ENCODE measurements at regions not wholly inside any gene's neighbourhood (a gene's known extent, or its start where the extent isn't known, plus 50 kb on each side); places are given as distances from the start of the nearest gene placed in this dataset.
A peak's percentile ranks its signal among the peaks of the same experiment; 100 is the strongest.

DNA sequence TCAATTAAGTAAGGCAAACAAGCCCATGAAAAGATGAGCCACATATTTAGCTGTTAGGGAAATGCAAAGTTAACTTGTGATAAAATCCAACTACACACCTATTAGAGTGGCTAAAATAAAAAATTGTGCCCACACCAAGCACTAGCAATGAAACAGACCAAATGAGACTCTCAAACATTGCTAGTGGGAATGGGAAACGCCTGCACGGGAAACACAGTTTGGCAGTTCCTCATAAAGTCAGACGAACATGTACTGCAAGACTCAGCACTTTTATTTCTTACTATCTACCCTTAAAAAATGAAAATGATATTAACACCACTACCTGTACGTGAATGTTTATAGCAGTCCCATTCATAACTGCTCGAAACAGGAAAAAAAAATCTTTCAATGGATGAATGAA, 392.1 kb upstream of the NOX3 start:
- Histone ChIP-seq H2BK5ac (ENCODE audit: low read depth, low read length, poor library complexity, severe bottlenecking) (no peak overlapping the region), H2AFZ (ENCODE audit: low read depth, low read length) (no peak overlapping the region)
- WGBS, result 96% methylated on average over 5 of the region's 5 CpGs

GRCh38 chr6:155837474-155837873, 381.8 kb upstream of the NOX3 start:
- Histone ChIP-seq H3K4me1 (ENCODE audit: control insufficient read depth, insufficient read depth, low read depth, low read length) (no peaks in the 10 kb centered on the region), H4K8ac (ENCODE audit: low read length) (no peak overlapping the region), H2BK120ac (ENCODE audit: low read depth, low read length) (no peak overlapping the region), H2BK15ac (ENCODE audit: low read depth, poor library complexity, severe bottlenecking) (no peak overlapping the region), H2AK5ac (ENCODE audit: low read length, severe bottlenecking) (no peak overlapping the region), H3K18ac (ENCODE audit: low read depth in 1 of 2, low read length in 2 of 2) (no peak overlapping the region), H3K36me3 (ENCODE audit: control insufficient read depth in 1 of 2, insufficient read depth in 2 of 2, low read depth in 1 of 2, low read length in 2 of 2) (no peaks in the 10 kb centered on the region), H3K27ac (ENCODE audit: low read length, poor library complexity, severe bottlenecking) (no peak overlapping the region), H2BK12ac (ENCODE audit: low read length in 2 of 2) (no peak overlapping the region), H3K14ac (ENCODE audit: low read length in 2 of 2) (no peak overlapping the region), H3K23ac (ENCODE audit: low read length in 2 of 2) (no peak overlapping the region), H4K91ac (ENCODE audit: low read length) (no peak overlapping the region), H3K4me3 (ENCODE audit: insufficient read depth in 1 of 2, low read depth in 1 of 2, low read length in 2 of 2) (no peak overlapping the region), H3K79me1 (replicated peaks; ENCODE audit: low read length, poor library complexity, severe bottlenecking) (no peaks in the 10 kb centered on the region), H2BK5ac (ENCODE audit: low read depth, low read length, poor library complexity, severe bottlenecking) (no peak overlapping the region), H2AFZ (ENCODE audit: low read depth, low read length) (no peak overlapping the region), H3K27me3 (ENCODE audit: control insufficient read depth in 1 of 2, insufficient read depth in 1 of 2, low read length in 2 of 2) (no peaks in the 10 kb centered on the region), H3K4ac (ENCODE audit: low read depth in 1 of 2, low read length in 2 of 2) (no peak overlapping the region), H3K4me2 (ENCODE audit: low read length, poor library complexity, severe bottlenecking) (no peak overlapping the region), H3K9ac (ENCODE audit: low read length) (no peak overlapping the region), H3K9me3 (ENCODE audit: control insufficient read depth, low read length) (peaks cover 21% of the 10 kb centered on the region)
- WGBS, result 93% methylated on average over 3 of the region's 4 CpGs
- no peak for DNase-seq

More for the DNA sequence above, 392.1 kb upstream of the NOX3 start:
- Histone ChIP-seq H3K4me1 (ENCODE audit: control insufficient read depth, insufficient read depth, low read depth, low read length) (no peaks in the 10 kb centered on the region), H4K91ac (ENCODE audit: low read length) (no peak overlapping the region), H3K36me3 (ENCODE audit: control insufficient read depth in 1 of 2, insufficient read depth in 2 of 2, low read depth in 1 of 2, low read length in 2 of 2) (no peaks in the 10 kb centered on the region), H2BK12ac (ENCODE audit: low read length in 2 of 2) (no peak overlapping the region), H3K27ac (ENCODE audit: low read length, poor library complexity, severe bottlenecking) (no peak overlapping the region), H3K23ac (ENCODE audit: low read length in 2 of 2) (no peak overlapping the region), H2AK5ac (ENCODE audit: low read length, severe bottlenecking) (no peak overlapping the region), H3K14ac (ENCODE audit: low read length in 2 of 2) (no peak overlapping the region), H3K9me3 (ENCODE audit: control insufficient read depth, low read length) (peaks cover 24% of the 10 kb centered on the region), H2BK15ac (ENCODE audit: low read depth, poor library complexity, severe bottlenecking) (no peak overlapping the region), H3K18ac (ENCODE audit: low read depth in 1 of 2, low read length in 2 of 2) (no peak overlapping the region), H3K4me3 (ENCODE audit: insufficient read depth in 1 of 2, low read depth in 1 of 2, low read length in 2 of 2) (no peak overlapping the region), H3K4ac (ENCODE audit: low read depth in 1 of 2, low read length in 2 of 2) (no peak overlapping the region), H3K4me2 (ENCODE audit: low read length, poor library complexity, severe bottlenecking) (no peak overlapping the region), H3K27me3 (ENCODE audit: control insufficient read depth in 1 of 2, insufficient read depth in 1 of 2, low read length in 2 of 2) (no peaks in the 10 kb centered on the region), H3K9ac (ENCODE audit: low read length) (no peak overlapping the region), H3K79me1 (replicated peaks; ENCODE audit: low read length, poor library complexity, severe bottlenecking) (no peaks in the 10 kb centered on the region), H4K8ac (ENCODE audit: low read length) (no peak overlapping the region), H2BK120ac (ENCODE audit: low read depth, low read length) (no peak overlapping the region)
- no peak for DNase-seq

- Histone ChIP-seq H4K91ac (ENCODE audit: low read length) (no peak overlapping the region), H3K79me1 (replicated peaks; ENCODE audit: low read length, poor library complexity, severe bottlenecking) (no peaks in the 10 kb centered on the region), H2BK120ac (ENCODE audit: low read depth, low read length) (no peak overlapping the region), H3K14ac (ENCODE audit: low read length in 2 of 2) (no peak overlapping the region), H3K23ac (ENCODE audit: low read length in 2 of 2) (no peak overlapping the region), H2BK15ac (ENCODE audit: low read depth, poor library complexity, severe bottlenecking) (no peak overlapping the region), H3K36me3 (ENCODE audit: control insufficient read depth in 1 of 2, insufficient read depth in 2 of 2, low read depth in 1 of 2, low read length in 2 of 2) (no peaks in the 10 kb centered on the region), H2AFZ (ENCODE audit: low read depth, low read length) (no peak overlapping the region), H3K4me3 (ENCODE audit: insufficient read depth in 1 of 2, low read depth in 1 of 2, low read length in 2 of 2) (no peak overlapping the region), H3K9me3 (ENCODE audit: control insufficient read depth, low read length) (peaks cover 9% of the 10 kb centered on the region), H3K27ac (ENCODE audit: low read length, poor library complexity, severe bottlenecking) (no peak overlapping the region), H3K4me2 (ENCODE audit: low read length, poor library complexity, severe bottlenecking) (no peak overlapping the region), H2BK12ac (ENCODE audit: low read length in 2 of 2) (no peak overlapping the region), H3K9ac (ENCODE audit: low read length) (no peak overlapping the region), H3K4ac (ENCODE audit: low read depth in 1 of 2, low read length in 2 of 2) (no peak overlapping the region), H4K8ac (ENCODE audit: low read length) (no peak overlapping the region), H3K27me3 (ENCODE audit: control insufficient read depth in 1 of 2, insufficient read depth in 1 of 2, low read length in 2 of 2) (no peaks in the 10 kb centered on the region), H2AK5ac (ENCODE audit: low read length, severe bottlenecking) (no peak overlapping the region), H2BK5ac (ENCODE audit: low read depth, low read length, poor library complexity, severe bottlenecking) (no peak overlapping the region), H3K4me1 (ENCODE audit: control insufficient read depth, insufficient read depth, low read depth, low read length) (peaks cover 1% of the 10 kb centered on the region), H3K18ac (ENCODE audit: low read depth in 1 of 2, low read length in 2 of 2) (no peak overlapping the region)
- peak; percentile 89 for DNase-seq
- WGBS, result 94% methylated on average over 2 of the region's 4 CpGs
Measured at GRCh38 chr6:155832596-155832995, 377.0 kb upstream of the NOX3 start.

GRCh38 chr6:155830531-155830930, 374.9 kb upstream of the NOX3 start:
- H3K9me3 ChIP-seq (ENCODE audit: control insufficient read depth, low read length), result no peaks in the 10 kb centered on the region
- H3K9ac ChIP-seq (ENCODE audit: low read length), result no peak overlapping the region
- no peak overlapping the region for H3K4me3 ChIP-seq (ENCODE audit: insufficient read depth in 1 of 2, low read depth in 1 of 2, low read length in 2 of 2)
- H2AFZ ChIP-seq (ENCODE audit: low read depth, low read length), result no peak overlapping the region
- no peak overlapping the region for H2BK120ac ChIP-seq (ENCODE audit: low read depth, low read length)
- no peak overlapping the region for H3K4me2 ChIP-seq (ENCODE audit: low read length, poor library complexity, severe bottlenecking)
- no peak overlapping the region for H4K8ac ChIP-seq (ENCODE audit: low read length)
- no peaks in the 10 kb centered on the region for H3K27me3 ChIP-seq (ENCODE audit: control insufficient read depth in 1 of 2, insufficient read depth in 1 of 2, low read length in 2 of 2)
- H3K36me3 ChIP-seq (ENCODE audit: control insufficient read depth in 1 of 2, insufficient read depth in 2 of 2, low read depth in 1 of 2, low read length in 2 of 2), result no peaks in the 10 kb centered on the region
- H3K79me1 ChIP-seq (replicated peaks; ENCODE audit: low read length, poor library complexity, severe bottlenecking), result no peaks in the 10 kb centered on the region
- no peak overlapping the region for H3K18ac ChIP-seq (ENCODE audit: low read depth in 1 of 2, low read length in 2 of 2)
- no peak overlapping the region for H2BK12ac ChIP-seq (ENCODE audit: low read length in 2 of 2)
- H4K91ac ChIP-seq (ENCODE audit: low read length), result no peak overlapping the region
- H3K4ac ChIP-seq (ENCODE audit: low read depth in 1 of 2, low read length in 2 of 2), result no peak overlapping the region
- H2AK5ac ChIP-seq (ENCODE audit: low read length, severe bottlenecking), result no peak overlapping the region
- no peak for DNase-seq
- peak overlapping the region in 1 of 2 experiments; percentile 26 for H3K14ac ChIP-seq (ENCODE audit: low read length in 2 of 2)
- H3K4me1 ChIP-seq (ENCODE audit: control insufficient read depth, insufficient read depth, low read depth, low read length), result peaks cover 1% of the 10 kb centered on the region
- over 99% methylated on average over 5 of the region's 5 CpGs for WGBS
- no peak overlapping the region for H3K23ac ChIP-seq (ENCODE audit: low read length in 2 of 2)
- no peak overlapping the region for H2BK5ac ChIP-seq (ENCODE audit: low read depth, low read length, poor library complexity, severe bottlenecking)
- no peak overlapping the region for H3K27ac ChIP-seq (ENCODE audit: low read length, poor library complexity, severe bottlenecking)
- no peak overlapping the region for H2BK15ac ChIP-seq (ENCODE audit: low read depth, poor library complexity, severe bottlenecking)
